Epithelial cell of proximal tubule (primary cell): ENCODE measurements at regions not wholly inside any gene's neighbourhood (a gene's known extent, or its start where the extent isn't known, plus 50 kb on each side); places are given as distances from the start of the nearest gene placed in this dataset.
"Not testable (repeated sequence)": the region's sequence is repeated elsewhere in the genome, so short reads cannot be mapped to it uniquely, and the experiment has no call there.

Experiments
- DNase-seq: peaks from one replicate; pipeline ENCODE4 v3.0.0-alpha.2; 2011; ENCODE audit warnings: low read depth
- H3K4me3 ChIP-seq: 2 replicates; pipeline ENCODE4 v1.5.1; 2011; ENCODE audit warnings: low read depth, mild to moderate bottlenecking, low read length
- TF ChIP-seq, protein P1 (sequence below): conservative IDR thresholded peaks from 2 replicates; pipeline ENCODE4 v1.5.1; 2012; ENCODE audit warnings: low read depth, mild to moderate bottlenecking, low read length

DNA sequence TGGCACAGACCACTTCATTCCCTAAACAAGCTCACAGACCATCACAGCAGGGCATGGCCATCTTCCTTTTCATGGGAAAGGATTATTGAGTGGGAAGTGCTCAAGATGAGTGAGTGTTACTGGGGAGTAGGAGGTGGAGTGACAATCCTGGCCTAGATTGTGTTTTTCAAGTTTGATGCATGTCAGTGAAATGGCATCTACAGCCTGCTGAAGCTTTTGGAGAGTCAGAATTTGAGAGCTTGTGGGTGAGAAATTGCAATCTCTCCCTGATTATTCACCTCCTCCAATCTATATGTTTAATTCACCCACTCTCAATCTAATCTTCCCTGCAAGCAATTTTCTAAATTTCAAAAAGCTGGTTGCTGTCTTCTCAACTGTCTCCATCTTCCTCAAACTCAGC lies 156.1 kb upstream of the G2E3 start:
- no peak overlapping the region for H3K4me3 ChIP-seq
- TF ChIP-seq, protein P1, sequence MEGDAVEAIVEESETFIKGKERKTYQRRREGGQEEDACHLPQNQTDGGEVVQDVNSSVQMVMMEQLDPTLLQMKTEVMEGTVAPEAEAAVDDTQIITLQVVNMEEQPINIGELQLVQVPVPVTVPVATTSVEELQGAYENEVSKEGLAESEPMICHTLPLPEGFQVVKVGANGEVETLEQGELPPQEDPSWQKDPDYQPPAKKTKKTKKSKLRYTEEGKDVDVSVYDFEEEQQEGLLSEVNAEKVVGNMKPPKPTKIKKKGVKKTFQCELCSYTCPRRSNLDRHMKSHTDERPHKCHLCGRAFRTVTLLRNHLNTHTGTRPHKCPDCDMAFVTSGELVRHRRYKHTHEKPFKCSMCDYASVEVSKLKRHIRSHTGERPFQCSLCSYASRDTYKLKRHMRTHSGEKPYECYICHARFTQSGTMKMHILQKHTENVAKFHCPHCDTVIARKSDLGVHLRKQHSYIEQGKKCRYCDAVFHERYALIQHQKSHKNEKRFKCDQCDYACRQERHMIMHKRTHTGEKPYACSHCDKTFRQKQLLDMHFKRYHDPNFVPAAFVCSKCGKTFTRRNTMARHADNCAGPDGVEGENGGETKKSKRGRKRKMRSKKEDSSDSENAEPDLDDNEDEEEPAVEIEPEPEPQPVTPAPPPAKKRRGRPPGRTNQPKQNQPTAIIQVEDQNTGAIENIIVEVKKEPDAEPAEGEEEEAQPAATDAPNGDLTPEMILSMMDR, result no peak
- no peak for DNase-seq

DNA sequence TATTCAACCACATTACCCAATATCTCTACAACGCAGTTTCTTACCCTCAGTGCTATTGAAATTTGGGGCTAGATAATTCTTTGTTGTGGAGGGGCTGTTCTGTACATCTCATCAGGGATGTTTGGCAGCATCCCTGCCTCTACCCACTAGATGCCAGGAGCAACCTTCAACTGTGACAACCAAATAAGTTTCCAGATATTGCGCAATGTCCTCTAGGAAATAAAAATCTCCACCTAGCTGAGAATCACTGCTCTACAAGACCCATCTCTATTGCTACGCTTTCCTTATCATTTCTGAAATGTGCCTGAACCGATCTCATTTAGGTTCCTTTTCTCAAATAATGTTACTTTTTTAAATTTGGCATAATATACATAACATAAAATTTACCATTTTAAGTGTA lies 155.2 kb upstream of the G2E3 start:
- DNase-seq, result no peak
- TF ChIP-seq, protein P1, result no peak
- no peak overlapping the region for H3K4me3 ChIP-seq

DNA sequence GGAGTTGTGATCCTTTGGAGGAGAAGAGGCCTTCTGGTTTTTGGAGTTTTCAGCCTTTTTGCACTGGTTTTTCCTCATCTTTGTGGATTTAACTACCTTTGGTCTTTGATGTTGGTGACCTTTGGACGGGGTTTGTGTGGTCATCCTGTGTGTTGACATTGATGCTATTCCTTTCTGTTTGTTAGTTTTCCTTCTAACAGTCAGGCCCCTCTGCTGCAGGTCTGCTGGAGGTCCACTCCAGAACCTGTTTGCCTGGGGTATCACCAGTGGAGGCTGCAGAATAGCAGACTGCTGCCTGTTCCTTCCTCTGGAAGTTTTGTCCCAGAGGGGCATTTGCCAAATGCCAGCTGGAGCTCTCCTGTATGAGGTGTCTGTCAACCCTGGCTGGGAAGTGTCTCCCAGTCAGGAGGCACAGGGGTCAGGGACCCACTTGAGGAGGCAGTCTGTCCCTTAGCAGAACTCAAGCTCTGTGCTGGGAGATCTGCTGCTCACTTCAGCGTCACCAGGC lies 149.4 kb upstream of the G2E3 start:
- DNase-seq, H3K4me3 ChIP-seq: not testable (repeated sequence)

DNA sequence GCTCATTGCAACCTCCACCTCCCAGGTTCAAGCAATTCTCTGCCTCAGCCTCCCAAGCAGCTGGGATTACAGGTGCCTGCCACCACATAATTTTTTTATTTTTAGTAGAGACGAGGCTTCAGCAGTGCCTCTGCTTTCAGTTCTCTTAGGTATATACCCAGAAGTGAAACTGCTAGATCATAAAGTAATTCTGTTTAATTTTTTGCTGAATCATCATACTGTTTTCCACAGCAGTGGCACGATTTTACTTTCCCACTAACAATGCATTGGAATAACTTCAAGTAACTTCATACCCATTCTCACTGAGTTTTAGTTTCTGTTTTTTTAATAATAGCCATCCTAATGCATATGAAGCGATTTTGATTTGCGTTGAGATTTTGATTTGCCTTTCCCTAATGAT lies 148.0 kb upstream of the G2E3 start:
- TF ChIP-seq, protein P1, result no peak
- DNase-seq, result no peak
- no peak overlapping the region for H3K4me3 ChIP-seq

DNA sequence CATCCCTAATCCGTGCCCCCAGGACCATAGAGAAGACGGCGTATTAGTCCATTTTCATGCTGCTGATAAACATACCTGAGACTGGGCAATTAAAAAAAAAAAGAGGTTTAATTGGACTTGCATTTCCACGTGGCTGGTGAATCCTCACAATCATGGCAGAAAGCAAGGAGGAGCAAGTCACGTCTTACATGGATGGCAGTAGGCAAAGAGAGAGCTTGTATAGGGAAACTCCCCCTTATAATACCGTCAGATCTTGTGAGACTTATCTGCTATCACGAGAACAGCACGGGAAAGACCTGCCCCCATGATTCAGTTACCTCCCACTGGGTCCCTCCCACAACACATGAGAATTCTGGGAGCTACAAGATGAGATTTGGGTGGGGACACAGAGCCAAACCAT lies 145.8 kb upstream of the G2E3 start:
- not testable (repeated sequence) for H3K4me3 ChIP-seq, DNase-seq

DNA sequence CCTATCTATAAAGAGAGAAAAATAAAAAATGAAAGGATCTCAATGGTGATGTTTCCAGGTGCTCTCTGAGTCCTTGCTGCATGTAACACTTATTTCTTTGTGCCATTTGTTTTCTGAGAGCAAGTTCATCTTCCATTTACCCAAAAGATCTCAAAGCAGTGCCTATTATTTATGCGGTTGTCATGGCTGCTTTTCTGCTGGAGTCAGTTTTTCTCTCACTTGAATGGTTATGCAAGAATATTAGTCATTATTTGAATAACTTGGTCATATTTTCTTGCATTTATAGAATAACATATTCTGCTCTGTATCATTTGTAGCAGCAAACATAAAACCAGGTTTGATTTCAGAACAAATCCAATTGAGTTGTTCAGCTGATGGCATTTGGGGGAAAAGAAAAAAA lies 141.8 kb upstream of the G2E3 start:
- no peak for DNase-seq
- TF ChIP-seq, protein P1, result no peak
- H3K4me3 ChIP-seq, result no peak overlapping the region

DNA sequence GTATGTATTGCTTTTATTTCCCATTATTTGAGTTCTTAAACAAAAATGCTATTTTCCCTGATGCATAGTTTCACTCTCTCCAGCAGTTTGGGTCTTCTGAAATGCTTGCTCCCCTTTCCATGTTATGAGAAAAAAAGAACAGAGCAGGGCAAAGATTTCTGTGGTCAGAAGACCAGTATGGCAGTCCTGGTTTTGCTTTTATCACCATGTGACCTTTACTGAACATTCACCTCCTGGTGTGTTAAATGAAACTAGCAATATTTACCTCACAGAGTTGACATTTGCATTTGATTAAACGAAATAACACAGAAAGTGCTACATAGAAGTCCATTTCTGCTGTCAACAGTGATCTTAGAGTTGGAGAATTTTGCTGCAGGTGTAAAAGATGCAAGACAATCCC lies 141.0 kb upstream of the G2E3 start:
- no peak overlapping the region for H3K4me3 ChIP-seq
- TF ChIP-seq, protein P1, result no peak
- no peak for DNase-seq

DNA sequence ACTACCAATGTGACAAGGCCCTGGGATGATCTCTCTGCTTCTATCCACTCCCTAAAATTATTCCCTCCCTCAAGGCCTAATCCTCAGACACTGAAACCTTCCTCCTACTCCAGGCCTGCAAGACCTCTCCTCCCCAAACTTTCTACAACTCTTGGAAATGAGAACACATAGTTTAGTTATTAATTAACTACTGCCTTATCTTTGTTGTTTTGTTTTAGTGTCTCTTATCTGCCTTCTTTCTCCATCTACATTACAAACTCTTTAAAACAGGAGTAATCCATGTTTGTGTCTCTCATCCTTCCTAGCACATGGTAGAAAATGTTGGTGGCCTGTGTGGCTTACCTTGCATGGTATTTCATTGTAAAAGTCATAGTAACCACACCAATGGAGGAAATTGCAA lies 139.9 kb upstream of the G2E3 start:
- DNase-seq, result no peak
- TF ChIP-seq, protein P1, result no peak
- no peak overlapping the region for H3K4me3 ChIP-seq
